ENCODE measurements at regions not wholly inside any gene's neighbourhood (a gene's known extent, or its start where the extent isn't known, plus 50 kb on each side); places are given as distances from the start of the nearest gene placed in this dataset.

DNA sequence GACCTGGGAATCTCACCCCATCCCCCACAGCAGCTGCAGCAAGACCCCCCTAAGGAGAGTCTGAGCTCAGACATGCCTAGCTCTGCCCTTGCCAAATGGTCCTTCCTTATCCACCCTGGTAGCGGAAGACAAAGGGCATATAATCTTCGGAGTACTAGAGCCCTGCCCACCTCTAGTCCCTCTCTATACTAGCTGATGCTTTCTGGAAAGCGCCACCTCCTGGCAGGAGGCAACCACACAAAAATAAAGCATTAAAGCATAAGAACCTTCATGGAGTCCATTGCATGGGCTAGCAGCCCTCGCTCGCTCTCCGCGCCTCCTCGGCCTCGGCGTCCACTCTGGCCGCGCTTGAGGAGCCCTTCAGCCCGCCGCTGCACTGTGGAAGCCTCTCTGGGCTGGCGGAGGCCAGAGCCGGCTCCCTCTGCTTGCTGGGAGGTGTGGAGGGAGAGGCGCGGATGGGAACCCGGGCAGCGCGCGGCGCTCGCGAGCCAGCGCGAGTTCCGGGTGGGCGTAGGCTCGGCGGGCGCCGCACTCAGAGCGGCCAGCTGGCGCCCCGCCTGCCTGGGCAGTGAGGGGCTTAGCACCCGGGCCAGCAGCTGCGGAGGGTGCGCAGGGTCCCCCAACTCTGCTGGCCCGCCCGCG, 941.2 kb downstream of the SUCLG1 start:
- DNase-seq: no peak

DNA sequence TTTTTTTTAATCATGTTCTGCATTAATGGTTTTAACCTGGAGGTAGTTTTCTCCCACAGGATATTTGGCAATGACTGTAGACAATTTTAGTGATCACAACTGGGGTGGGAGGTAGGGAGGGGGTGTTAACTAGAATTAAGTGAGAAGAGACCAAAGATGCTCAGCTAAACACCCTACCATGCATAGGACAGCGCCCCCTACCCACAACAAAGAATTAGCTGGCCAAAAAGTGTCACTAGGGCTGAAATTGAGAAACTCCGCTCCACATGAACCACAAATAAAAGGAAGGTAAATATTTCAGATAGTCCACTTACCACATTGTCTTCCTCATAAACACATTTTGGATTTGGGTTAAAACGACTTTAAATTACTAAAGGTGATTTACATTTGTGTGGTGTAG, 942.6 kb downstream of the SUCLG1 start:
- DNase-seq: no peak

GRCh38 chr2:83487451-83487850, 971.6 kb downstream of the SUCLG1 start:
- DNase-seq: no peak

- DNase-seq: no peak
These were observed 977.6 kb downstream of the SUCLG1 start for GRCh38 chr2:83481436-83481835.

DNA sequence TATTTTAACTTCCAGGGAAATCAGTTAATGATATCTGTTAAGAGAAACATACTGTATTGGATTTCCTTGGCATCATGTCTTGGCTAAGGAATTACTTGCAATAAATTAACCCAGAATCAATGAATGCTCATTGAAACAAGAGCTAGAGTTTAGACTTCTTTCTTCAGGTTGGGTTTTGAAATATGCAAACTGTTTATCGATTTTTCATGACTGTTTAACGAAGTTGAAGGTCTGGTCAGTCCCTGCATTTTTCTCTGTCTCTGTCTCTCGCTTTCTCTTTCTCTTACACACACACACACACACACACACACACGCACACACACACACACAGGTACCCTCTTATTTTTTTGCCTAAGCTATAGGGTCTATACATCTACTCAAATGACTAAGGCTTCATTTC, 981.0 kb downstream of the SUCLG1 start:
- no peak for DNase-seq

DNA sequence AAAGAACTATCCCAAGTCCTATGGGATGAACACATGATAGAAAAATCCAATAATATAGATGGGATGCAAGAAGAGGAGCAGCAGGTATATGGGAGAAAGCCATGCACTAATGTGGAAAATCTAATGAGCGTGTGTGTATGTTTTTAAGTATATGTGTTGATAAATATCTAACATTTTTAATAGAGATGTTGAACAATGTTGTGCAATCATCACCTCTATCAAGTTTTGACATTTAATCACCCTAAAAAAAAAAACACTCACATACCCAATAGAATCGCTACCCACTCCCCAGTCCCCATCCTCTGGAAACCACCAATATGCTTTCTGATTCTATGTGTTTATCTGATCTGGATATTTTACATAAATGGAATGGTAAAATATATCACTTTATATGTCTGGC, 983.7 kb downstream of the SUCLG1 start:
- DNase-seq: no peak

DNA sequence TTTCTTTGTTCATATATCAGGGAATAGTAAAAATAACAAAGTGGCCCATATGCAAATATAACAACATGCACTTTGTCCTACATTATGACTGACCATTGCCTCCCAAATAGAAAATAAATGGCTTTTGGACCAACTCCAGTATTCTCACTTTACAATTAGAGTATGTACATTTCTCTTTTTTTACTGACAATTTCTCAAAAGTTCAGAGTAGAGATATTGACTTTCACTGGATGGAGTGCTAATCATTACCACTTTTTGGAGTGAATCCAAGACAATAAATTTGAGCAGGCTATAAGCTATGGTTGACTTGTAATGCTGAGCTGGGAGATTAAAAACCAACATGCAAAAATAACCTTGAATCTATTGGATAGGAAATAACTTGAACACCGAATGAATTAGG, 987.4 kb downstream of the SUCLG1 start:
- no peak for DNase-seq

DNA sequence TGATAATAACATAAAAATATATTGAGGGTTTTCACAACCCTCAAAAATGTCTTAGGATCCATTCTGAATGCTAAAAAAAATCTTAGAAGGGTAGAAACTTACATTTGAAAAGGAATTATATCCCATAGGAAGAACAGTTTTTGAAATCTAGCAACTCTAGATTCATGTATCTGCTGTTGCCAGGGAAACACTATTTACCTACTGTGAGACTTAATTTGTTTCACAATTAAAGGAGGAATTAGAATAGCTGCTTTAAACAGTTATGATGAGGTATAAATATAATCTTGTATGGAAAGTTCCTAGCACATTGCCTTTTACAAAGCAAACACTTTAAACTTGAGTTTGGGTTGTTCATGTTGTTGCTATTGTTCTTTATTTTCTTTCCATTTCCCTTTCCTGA, 988.2 kb downstream of the SUCLG1 start:
- no peak for DNase-seq

GRCh38 chr2:83464444-83464843, 994.6 kb downstream of the SUCLG1 start:
- no peak for DNase-seq

DNA sequence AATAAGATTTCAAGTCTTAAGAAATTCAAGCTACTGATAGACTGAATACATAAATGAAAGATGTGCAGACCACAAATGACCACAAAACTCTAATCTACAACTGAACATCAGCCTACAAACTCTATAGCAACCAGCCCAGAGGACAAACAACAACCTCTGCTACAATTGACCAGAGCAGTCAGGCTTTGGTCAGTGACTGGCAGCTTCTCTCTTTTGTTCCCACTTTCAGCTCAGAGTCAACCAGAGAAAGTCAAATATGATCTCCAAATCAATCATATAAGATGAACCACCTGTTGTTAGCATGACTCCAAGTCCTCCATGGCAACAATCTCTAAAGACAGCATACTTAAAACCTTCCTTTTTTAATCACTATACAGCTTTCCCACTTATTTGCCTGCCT, 996.2 kb downstream of the SUCLG1 start:
- DNase-seq: no peak

DNA sequence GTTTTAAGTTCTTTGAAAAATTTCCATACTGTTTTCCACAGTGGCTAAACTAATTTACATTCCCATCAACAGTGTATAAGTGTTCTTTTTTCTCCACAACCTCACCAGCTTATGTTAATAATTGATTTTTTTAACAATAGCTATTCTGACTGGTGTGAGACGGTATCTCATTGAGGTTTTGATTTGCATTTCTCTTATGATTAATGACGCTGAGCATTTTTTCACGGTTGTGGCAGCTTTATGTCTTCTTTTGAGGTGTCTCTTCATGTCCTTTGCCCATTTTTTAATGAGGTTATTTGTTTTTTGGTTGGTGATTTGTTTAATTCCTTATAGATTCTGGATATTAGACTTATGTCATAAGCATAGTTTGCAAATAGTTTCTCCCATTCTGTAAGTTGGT, 997.9 kb downstream of the SUCLG1 start:
- DNase-seq: no peak

- no peak for DNase-seq
These were observed 999.6 kb downstream of the SUCLG1 start for GRCh38 chr2:83459456-83459855.

DNA sequence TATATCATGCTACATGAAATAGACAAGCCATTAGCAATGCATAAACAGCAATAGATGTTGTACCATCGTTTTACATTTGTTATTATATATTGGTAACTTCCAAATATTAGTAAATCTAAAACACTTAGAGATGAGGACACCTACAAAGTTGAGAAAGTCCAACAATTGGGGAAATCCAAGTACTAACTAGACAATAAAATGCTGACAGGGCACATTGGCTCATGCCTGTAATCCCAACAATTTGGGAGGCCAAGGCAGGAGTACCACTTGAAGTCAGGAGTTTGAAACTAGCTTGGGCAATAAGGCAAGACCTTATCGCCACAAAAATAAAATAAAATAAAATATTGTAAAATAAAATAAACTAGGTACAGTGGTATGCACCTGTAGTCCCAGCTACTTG, 1023.1 kb downstream of the SUCLG1 start:
- no peak for DNase-seq

- DNase-seq: no peak
These were observed 1038.1 kb downstream of the SUCLG1 start for GRCh38 chr2:83420993-83421392.

GRCh38 chr2:83394134-83394904, 1064.8 kb downstream of the SUCLG1 start:
- DNase-seq: no peak

DNA sequence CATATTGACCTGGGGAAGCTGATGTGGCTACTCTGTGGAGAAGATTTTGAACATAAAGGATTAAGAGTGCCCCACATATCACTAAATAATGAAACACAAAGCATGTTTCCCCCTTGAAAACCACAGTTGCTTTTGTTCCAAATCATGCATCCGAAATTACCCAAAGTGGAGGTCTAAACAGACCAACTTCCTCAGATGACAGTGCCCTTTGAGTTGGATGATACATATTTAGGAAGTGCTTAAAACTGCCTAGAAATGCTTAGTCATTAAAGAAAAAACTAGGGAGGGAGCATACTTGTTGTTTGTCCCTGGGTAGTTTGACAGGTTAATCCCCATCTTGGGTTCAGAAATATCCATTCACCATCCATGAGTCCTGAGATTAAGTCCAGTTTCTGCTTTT, 1070.3 kb downstream of the SUCLG1 start:
- DNase-seq: no peak

GRCh38 chr2:83386549-83386948, 1072.5 kb downstream of the SUCLG1 start:
- no peak for DNase-seq

GRCh38 chr2:83378921-83379320, 1080.2 kb downstream of the SUCLG1 start:
- DNase-seq: no peak

DNA sequence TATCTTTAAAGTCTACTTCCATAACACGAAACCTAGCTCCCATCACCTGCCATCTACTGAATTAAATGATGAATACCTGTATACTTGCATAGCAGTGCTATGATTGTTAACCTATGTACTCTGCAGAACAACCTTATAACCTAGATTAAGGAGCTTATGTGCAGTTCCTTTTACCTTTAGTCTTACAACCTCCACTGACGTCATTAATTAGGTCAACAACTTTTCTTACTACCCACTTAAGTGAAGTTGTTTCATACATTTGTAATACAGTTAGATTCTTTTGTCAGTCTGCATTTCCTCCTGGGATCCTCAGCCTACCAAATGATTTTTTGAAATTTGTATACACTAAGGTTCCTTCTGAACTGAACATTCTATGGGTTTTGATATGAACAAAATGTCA, 1082.3 kb downstream of the SUCLG1 start:
- DNase-seq: no peak

DNA sequence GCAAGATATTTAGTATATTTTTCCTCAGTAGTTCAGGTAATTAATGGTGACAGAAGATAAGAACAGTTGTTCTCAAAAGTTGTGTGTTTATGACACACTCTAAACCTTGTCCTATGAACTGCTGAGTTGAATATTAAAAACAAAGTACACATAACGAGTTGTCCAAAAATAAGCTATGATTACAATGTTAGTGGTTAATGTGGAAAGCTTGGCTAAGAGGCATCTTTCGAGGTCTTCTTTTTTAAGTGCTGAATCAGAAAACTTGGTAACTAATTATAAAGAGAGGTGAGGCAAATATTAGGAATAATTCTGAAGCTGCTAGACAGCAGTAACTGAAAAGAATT, 1088.7 kb downstream of the SUCLG1 start:
- no peak for DNase-seq

DNA sequence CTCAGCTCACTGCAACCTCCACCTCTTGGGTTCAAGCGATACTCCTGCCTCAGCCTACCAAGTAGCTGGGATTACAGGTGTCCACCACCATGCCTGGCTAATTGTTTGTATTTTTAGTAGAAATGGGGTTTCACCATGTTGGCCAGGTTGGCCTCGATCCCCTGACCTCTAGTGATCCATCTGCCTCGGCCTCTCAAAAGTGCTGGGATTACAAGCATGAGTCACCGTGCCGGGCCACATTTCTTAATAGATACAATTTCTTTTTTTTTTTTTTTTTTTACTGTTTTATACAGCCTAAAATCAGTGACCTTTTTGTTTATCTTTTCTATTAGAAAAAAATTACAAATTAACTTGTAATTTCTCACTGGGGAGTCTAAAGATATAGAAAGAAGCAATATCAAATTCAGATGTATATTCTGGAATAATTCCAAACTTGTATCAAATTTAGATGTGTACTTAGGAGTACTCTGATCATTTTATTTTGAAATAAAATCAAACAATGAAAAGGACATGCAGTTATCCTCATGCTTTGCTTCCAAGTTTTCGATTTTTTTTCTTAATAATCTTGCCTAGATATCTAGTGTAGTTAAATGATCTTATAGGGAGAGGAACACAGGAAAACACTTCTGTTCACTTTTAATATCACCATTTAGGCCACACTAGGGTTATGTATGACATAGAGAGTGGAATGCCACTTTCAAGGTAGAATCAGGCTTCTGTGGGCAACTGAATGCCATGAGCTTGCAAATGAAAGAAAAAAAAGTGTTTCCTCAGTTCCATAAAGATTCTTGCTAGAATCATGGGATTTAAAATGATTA, 1089.3 kb downstream of the SUCLG1 start:
- no peak for DNase-seq

- DNase-seq: no peak
These were observed 1090.2 kb downstream of the SUCLG1 start for GRCh38 chr2:83368916-83369315.

DNA sequence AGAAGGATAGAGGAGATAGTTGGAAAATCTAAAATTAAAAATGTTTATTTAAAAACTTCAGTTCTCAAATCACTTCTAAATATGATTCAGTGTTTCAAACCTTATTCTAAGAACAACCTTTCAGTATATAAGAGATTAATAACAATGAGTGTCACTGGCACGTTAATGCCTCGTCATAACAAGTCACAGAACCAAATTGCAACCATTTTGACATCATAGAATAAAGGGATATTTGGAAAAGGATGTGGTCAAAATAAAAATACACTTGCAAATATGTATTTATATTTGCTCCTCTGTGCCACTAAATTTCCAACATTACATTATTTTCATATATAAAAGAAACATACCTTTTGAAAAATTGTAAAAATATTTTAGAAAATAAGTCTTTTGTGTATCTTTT, 1090.6 kb downstream of the SUCLG1 start:
- no peak for DNase-seq

DNA sequence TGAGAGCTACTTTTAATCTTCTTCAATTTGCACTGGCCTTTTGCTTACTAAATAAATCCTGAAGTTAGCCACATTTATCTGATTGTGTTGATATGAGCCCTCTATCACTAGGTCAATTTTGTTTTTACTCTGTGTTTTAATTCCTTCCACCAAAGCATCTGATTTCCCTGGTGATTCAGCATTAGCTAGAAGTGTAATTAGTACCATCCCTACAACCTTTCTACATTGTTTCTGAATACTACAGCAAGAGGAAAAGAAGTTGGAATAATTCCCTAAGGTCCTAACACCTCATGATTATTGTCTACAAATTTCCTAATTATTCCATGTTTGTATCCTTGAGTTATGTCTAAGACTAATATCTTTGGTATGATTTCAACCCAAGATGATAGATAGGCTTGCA, 1093.6 kb downstream of the SUCLG1 start:
- no peak for DNase-seq
